Caco-2 (cell line): ENCODE measurements at regions not wholly inside any gene's neighbourhood (a gene's known extent, or its start where the extent isn't known, plus 50 kb on each side); places are given as distances from the start of the nearest gene placed in this dataset.

Source experiments
- BruUV-seq: library from RNA; stranded (reverse); fragments of 400-500 nt; replicated peaks from 2 replicates; lab custom pipeline; 2021; lab: Mats Ljungman, UMichigan
- CTCF ChIA-PET: fragments of 300-600 bp; sonication (Branson Sonifier 250); formaldehyde crosslinking; loops from one replicate; lab custom pipeline; 2022; ENCODE audit warnings: antibody characterized with exemption; lab: Charles Lee
- POLR2A ChIA-PET: fragments of 300-600 bp; sonication (Branson Sonifier 250); formaldehyde crosslinking; loops from one replicate; lab custom pipeline; 2022; ENCODE audit warnings: antibody characterized with exemption; lab: Charles Lee
- DNase-seq, 2 experiments: peaks; one replicate each; pipeline versions ENCODE4 v3.0.0 to v3.0.0-alpha.2; 2020 to 2022
- H3K27me3 ChIP-seq: replicated peaks from 2 replicates; pipeline ENCODE4 v1.6.0; 2011; ENCODE audit warnings: low read length; ENCODE audit not compliant: control insufficient read depth, insufficient read depth
- H3K36me3 ChIP-seq: 2 replicates; pipeline ENCODE4 v1.5.1; 2011; ENCODE audit warnings: low read length; ENCODE audit not compliant: control insufficient read depth, insufficient read depth
- H3K4me1 ChIP-seq: fragments of 250-450 bp; sonication (Bioruptor Pico); 2 replicates; pipeline ENCODE4 v1.5.1; 2020; ENCODE audit warnings: mild to moderate bottlenecking
- H3K4me3 ChIP-seq: 2 replicates; pipeline ENCODE4 v1.5.1; 2011; ENCODE audit warnings: low read depth, mild to moderate bottlenecking, control low read depth, low read length
- H3K9me3 ChIP-seq: fragments of 250-450 bp; sonication (Bioruptor Pico); 2 replicates; pipeline ENCODE4 v1.5.1; 2020; ENCODE audit warnings: mild to moderate bottlenecking, moderate library complexity
- H3K27ac Mint-ChIP-seq: one replicate; pipeline ENCODE4 v1.8.0; 2022; ENCODE audit warnings: mixed read lengths; ENCODE audit not compliant: unreplicated experiment
- H3K27me3 Mint-ChIP-seq: one replicate; pipeline ENCODE4 v1.8.0; 2022; ENCODE audit warnings: mixed read lengths; ENCODE audit not compliant: insufficient read depth, unreplicated experiment
- H3K36me3 Mint-ChIP-seq: one replicate; pipeline ENCODE4 v1.8.0; 2022; ENCODE audit warnings: mild to moderate bottlenecking, mixed read lengths; ENCODE audit not compliant: insufficient read depth, unreplicated experiment
- H3K4me1 Mint-ChIP-seq: one replicate; pipeline ENCODE4 v1.8.0; 2022; ENCODE audit warnings: low read depth, mixed read lengths; ENCODE audit not compliant: unreplicated experiment
- H3K4me3 Mint-ChIP-seq: one replicate; pipeline ENCODE4 v1.8.0; 2022; ENCODE audit warnings: mild to moderate bottlenecking, moderate library complexity, mixed read lengths; ENCODE audit not compliant: unreplicated experiment
- H3K9me3 Mint-ChIP-seq: one replicate; pipeline ENCODE4 v1.8.0; 2022; ENCODE audit warnings: mixed read lengths; ENCODE audit not compliant: unreplicated experiment
- intact Hi-C: fragments of 100-400 bp; cut with micrococcal nuclease; formaldehyde crosslinking; loops from one replicate; pipeline ENCODE4 v1.10.0; 2022; ENCODE audit not compliant: unreplicated experiment
- TF ChIP-seq, protein P1 (sequence below), 2 experiments: fragments of 200-600 bp in 1 of 2; IDR thresholded peaks; 1 replicate in 1 of 2; 2 replicates in 1 of 2; pipeline versions ENCODE4 v1.5.1 to v1.8.0; 2011 to 2022; ENCODE audit warnings: antibody characterized with exemption in 1 of 2, control low read depth in 1 of 2, inconsistent platforms in 1 of 2, low read depth in 1 of 2, low read length in 1 of 2, mild to moderate bottlenecking in 1 of 2, moderate library complexity in 1 of 2; ENCODE audit not compliant: insufficient read depth in 1 of 2, severe bottlenecking in 1 of 2, unreplicated experiment in 1 of 2

GRCh38 chr20:12404941-12405340 is 487.2 kb downstream of the BTBD3 start:
- TF ChIP-seq, protein P1, sequence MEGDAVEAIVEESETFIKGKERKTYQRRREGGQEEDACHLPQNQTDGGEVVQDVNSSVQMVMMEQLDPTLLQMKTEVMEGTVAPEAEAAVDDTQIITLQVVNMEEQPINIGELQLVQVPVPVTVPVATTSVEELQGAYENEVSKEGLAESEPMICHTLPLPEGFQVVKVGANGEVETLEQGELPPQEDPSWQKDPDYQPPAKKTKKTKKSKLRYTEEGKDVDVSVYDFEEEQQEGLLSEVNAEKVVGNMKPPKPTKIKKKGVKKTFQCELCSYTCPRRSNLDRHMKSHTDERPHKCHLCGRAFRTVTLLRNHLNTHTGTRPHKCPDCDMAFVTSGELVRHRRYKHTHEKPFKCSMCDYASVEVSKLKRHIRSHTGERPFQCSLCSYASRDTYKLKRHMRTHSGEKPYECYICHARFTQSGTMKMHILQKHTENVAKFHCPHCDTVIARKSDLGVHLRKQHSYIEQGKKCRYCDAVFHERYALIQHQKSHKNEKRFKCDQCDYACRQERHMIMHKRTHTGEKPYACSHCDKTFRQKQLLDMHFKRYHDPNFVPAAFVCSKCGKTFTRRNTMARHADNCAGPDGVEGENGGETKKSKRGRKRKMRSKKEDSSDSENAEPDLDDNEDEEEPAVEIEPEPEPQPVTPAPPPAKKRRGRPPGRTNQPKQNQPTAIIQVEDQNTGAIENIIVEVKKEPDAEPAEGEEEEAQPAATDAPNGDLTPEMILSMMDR (IDR thresholded peaks at IDR 0.05; ENCODE audit: insufficient read depth in 1 of 2, low read depth in 1 of 2, low read length in 1 of 2, severe bottlenecking in 1 of 2, unreplicated experiment in 1 of 2): no peak
- CTCF ChIA-PET: no interaction called here
- POLR2A ChIA-PET: no interaction called here
- H3K9me3 ChIP-seq: no peaks in the 10 kb centered on the region
- H3K4me1 Mint-ChIP-seq: no peaks in the 10 kb centered on the region
- H3K4me3 ChIP-seq: no peak overlapping the region
- intact Hi-C loops: no loop called here
- H3K27me3 ChIP-seq: no peaks in the 10 kb centered on the region
- no peaks in the 10 kb centered on the region for H3K36me3 Mint-ChIP-seq
- H3K36me3 ChIP-seq: no peaks in the 10 kb centered on the region
- no peaks in the 10 kb centered on the region for H3K27me3 Mint-ChIP-seq
- BruUV-seq: no TSS peak
- H3K4me1 ChIP-seq: no peaks in the 10 kb centered on the region
- no peak overlapping the region for H3K27ac Mint-ChIP-seq
- no peak overlapping the region for H3K4me3 Mint-ChIP-seq
- no peak for DNase-seq
- peaks cover 25% of the 10 kb centered on the region for H3K9me3 Mint-ChIP-seq

DNA sequence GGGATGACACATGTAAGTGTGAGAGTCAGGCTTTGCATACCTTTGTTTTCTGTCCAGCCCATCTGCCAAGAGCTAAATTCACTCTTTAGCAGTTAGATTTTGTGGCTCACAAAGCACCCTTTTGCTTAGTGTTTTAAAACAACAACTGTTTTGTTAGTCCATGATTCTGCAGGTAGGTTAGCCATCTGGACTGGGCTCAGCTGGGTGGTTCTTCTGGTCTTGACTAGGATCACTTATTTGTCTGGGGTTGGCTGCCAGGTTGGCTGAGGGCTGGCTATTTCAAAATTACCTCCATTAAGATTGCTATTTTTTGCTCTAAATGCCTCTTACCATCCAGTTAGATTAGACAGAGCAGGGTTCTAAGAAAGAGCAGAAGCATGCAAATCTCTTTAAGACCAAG is 489.3 kb downstream of the BTBD3 start:
- TF ChIP-seq, protein P1 (IDR thresholded peaks at IDR 0.05; ENCODE audit: insufficient read depth in 1 of 2, low read depth in 1 of 2, low read length in 1 of 2, severe bottlenecking in 1 of 2, unreplicated experiment in 1 of 2): no peak
- intact Hi-C loops: no loop called here
- no peaks in the 10 kb centered on the region for H3K36me3 ChIP-seq
- no peaks in the 10 kb centered on the region for H3K27me3 Mint-ChIP-seq
- DNase-seq: no peak
- H3K4me1 Mint-ChIP-seq: no peaks in the 10 kb centered on the region
- ChIA-PET POLR2A (no interaction called here), CTCF (no interaction called here)
- no peaks in the 10 kb centered on the region for H3K9me3 ChIP-seq
- no TSS peak for BruUV-seq
- no peak overlapping the region for H3K27ac Mint-ChIP-seq
- H3K4me3 Mint-ChIP-seq: no peak overlapping the region
- no peaks in the 10 kb centered on the region for H3K4me1 ChIP-seq
- no peak overlapping the region for H3K4me3 ChIP-seq
- no peaks in the 10 kb centered on the region for H3K36me3 Mint-ChIP-seq
- H3K9me3 Mint-ChIP-seq: peaks cover 30% of the 10 kb centered on the region
- no peaks in the 10 kb centered on the region for H3K27me3 ChIP-seq

DNA sequence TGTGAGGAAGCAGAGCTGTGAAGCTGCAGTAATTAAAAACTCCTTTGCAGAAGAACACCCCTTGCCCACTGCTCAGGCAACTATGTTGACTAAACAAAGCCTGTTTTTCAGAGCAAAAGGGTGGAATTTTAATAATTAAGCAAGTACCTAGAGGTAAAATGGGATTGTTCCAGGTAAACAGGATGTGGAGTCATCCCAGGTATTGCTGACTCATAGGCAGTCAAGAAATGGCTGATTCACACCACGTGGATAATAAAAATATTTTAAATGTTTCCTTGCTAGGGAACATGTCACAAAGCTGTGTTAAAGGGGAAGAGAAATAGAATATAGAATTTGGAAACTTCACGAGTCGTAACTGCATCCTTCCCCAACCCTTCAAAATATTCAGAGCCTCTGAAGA is 491.8 kb downstream of the BTBD3 start:
- Histone ChIP-seq H3K27me3 (no peaks in the 10 kb centered on the region), H3K9me3 (0 out of 2 replicates have a peak, but pooled peaks cover 4% of the 10 kb centered on the region), H3K4me1 (no peaks in the 10 kb centered on the region), H3K4me3 (no peak overlapping the region), H3K36me3 (no peaks in the 10 kb centered on the region)
- no TSS peak for BruUV-seq
- H3K4me1 Mint-ChIP-seq: no peaks in the 10 kb centered on the region
- no peaks in the 10 kb centered on the region for H3K36me3 Mint-ChIP-seq
- ChIA-PET CTCF (no interaction called here), POLR2A (no interaction called here)
- TF ChIP-seq, protein P1 (IDR thresholded peaks at IDR 0.05; ENCODE audit: insufficient read depth in 1 of 2, low read depth in 1 of 2, low read length in 1 of 2, severe bottlenecking in 1 of 2, unreplicated experiment in 1 of 2): no peak
- H3K4me3 Mint-ChIP-seq: no peak overlapping the region
- no peak overlapping the region for H3K27ac Mint-ChIP-seq
- intact Hi-C loops: no loop called here
- peaks cover 20% of the 10 kb centered on the region for H3K9me3 Mint-ChIP-seq
- no peaks in the 10 kb centered on the region for H3K27me3 Mint-ChIP-seq
- no peak for DNase-seq
